ENCODE measurements at regions not wholly inside any gene's neighbourhood (a gene's known extent, or its start where the extent isn't known, plus 50 kb on each side); places are given as distances from the start of the nearest gene placed in this dataset.
"Not testable (repeated sequence)": the region's sequence is repeated elsewhere in the genome, so short reads cannot be mapped to it uniquely, and the experiment has no call there.

- DNase-seq (ENCODE audit: insufficient read length, low spot score, missing footprints): no peak
- Histone ChIP-seq H3K79me2 (ENCODE audit: insufficient read depth, low read length) (no peaks in the 10 kb centered on the region), H3K36me3 (ENCODE audit: insufficient read depth, low read length) (no peaks in the 10 kb centered on the region), H3K27ac (ENCODE audit: low read depth, low read length) (no peak overlapping the region), H3K9me3 (ENCODE audit: low read depth, low read length) (no peaks in the 10 kb centered on the region), H4K20me1 (ENCODE audit: insufficient read depth, low read length) (no peaks in the 10 kb centered on the region), H3K4me2 (ENCODE audit: insufficient read depth, low read length) (no peak overlapping the region), H3K4me1 (ENCODE audit: insufficient read depth, low read length) (no peaks in the 10 kb centered on the region), H3K27me3 (ENCODE audit: insufficient read depth, low read length) (no peaks in the 10 kb centered on the region), H3K4me3 (ENCODE audit: insufficient read depth, low read length) (no peak overlapping the region), H2AFZ (ENCODE audit: low read length) (no peak overlapping the region)
- no peak for TF ChIP-seq CTCF (IDR thresholded peaks at IDR 0.05; ENCODE audit: extremely low read depth, low read depth, low read length)
These were observed 522.5 kb upstream of the ATXN7L3B start for GRCh38 chr12:74015118-74015517.

- not testable (repeated sequence) for H3K27me3 ChIP-seq (ENCODE audit: insufficient read depth, low read length); H3K27ac ChIP-seq (ENCODE audit: low read depth, low read length); H3K4me1 ChIP-seq (ENCODE audit: insufficient read depth, low read length); H3K4me3 ChIP-seq (ENCODE audit: insufficient read depth, low read length); H3K36me3 ChIP-seq (ENCODE audit: insufficient read depth, low read length); H3K79me2 ChIP-seq (ENCODE audit: insufficient read depth, low read length); H2AFZ ChIP-seq (ENCODE audit: low read length); H3K9me3 ChIP-seq (ENCODE audit: low read depth, low read length); H4K20me1 ChIP-seq (ENCODE audit: insufficient read depth, low read length); DNase-seq (ENCODE audit: insufficient read length, low spot score, missing footprints); H3K4me2 ChIP-seq (ENCODE audit: insufficient read depth, low read length)
These were observed 521.3 kb upstream of the ATXN7L3B start for GRCh38 chr12:74016324-74016723.

GRCh38 chr12:74018849-74019248, 518.8 kb upstream of the ATXN7L3B start:
- H3K4me2 ChIP-seq (ENCODE audit: insufficient read depth, low read length): no peak overlapping the region
- H3K79me2 ChIP-seq (ENCODE audit: insufficient read depth, low read length): no peaks in the 10 kb centered on the region
- H3K9me3 ChIP-seq (ENCODE audit: low read depth, low read length): no peaks in the 10 kb centered on the region
- H3K27me3 ChIP-seq (ENCODE audit: insufficient read depth, low read length): no peaks in the 10 kb centered on the region
- H3K36me3 ChIP-seq (ENCODE audit: insufficient read depth, low read length): no peaks in the 10 kb centered on the region
- H4K20me1 ChIP-seq (ENCODE audit: insufficient read depth, low read length): no peaks in the 10 kb centered on the region
- no peaks in the 10 kb centered on the region for H3K4me1 ChIP-seq (ENCODE audit: insufficient read depth, low read length)
- H2AFZ ChIP-seq (ENCODE audit: low read length): no peak overlapping the region
- H3K27ac ChIP-seq (ENCODE audit: low read depth, low read length): no peak overlapping the region
- TF ChIP-seq CTCF (IDR thresholded peaks at IDR 0.05; ENCODE audit: extremely low read depth, low read depth, low read length): no peak
- DNase-seq (ENCODE audit: insufficient read length, low spot score, missing footprints): no peak
- H3K4me3 ChIP-seq (ENCODE audit: insufficient read depth, low read length): no peak overlapping the region

- H3K27ac ChIP-seq (ENCODE audit: low read depth, low read length): no peak overlapping the region
- no peaks in the 10 kb centered on the region for H3K4me1 ChIP-seq (ENCODE audit: insufficient read depth, low read length)
- H3K27me3 ChIP-seq (ENCODE audit: insufficient read depth, low read length): no peaks in the 10 kb centered on the region
- peak; percentile 43 for TF ChIP-seq CTCF (IDR thresholded peaks at IDR 0.05; ENCODE audit: extremely low read depth, low read depth, low read length)
- no peaks in the 10 kb centered on the region for H3K36me3 ChIP-seq (ENCODE audit: insufficient read depth, low read length)
- H2AFZ ChIP-seq (ENCODE audit: low read length): peak overlapping the region; percentile 32
- H3K4me2 ChIP-seq (ENCODE audit: insufficient read depth, low read length): no peak overlapping the region
- no peak for DNase-seq (ENCODE audit: insufficient read length, low spot score, missing footprints)
- no peaks in the 10 kb centered on the region for H3K79me2 ChIP-seq (ENCODE audit: insufficient read depth, low read length)
- H4K20me1 ChIP-seq (ENCODE audit: insufficient read depth, low read length): no peaks in the 10 kb centered on the region
- no peak overlapping the region for H3K4me3 ChIP-seq (ENCODE audit: insufficient read depth, low read length)
- H3K9me3 ChIP-seq (ENCODE audit: low read depth, low read length): no peaks in the 10 kb centered on the region
These were observed 515.7 kb upstream of the ATXN7L3B start for GRCh38 chr12:74021937-74022336.

Measured in osteoblast (primary cell).